ENCODE measurements at regions not wholly inside any gene's neighbourhood (a gene's known extent, or its start where the extent isn't known, plus 50 kb on each side); places are given as distances from the start of the nearest gene placed in this dataset.

- TF ChIP-seq POLR2AphosphoS5 (IDR thresholded peaks at IDR 0.05) = no peak
- TF ChIP-seq CTCF (IDR thresholded peaks at IDR 0.05) = no peak
- no peak for TF ChIP-seq POLR2A (IDR thresholded peaks at IDR 0.05)
Measured at GRCh38 chr3:163605915-163606314, 1472.4 kb downstream of the SI start.
